ENCODE measurements at regions not wholly inside any gene's neighbourhood (a gene's known extent, or its start where the extent isn't known, plus 50 kb on each side); places are given as distances from the start of the nearest gene placed in this dataset.

GRCh38 chr9:1202512-1203280 is 152.5 kb downstream of the DMRT2 start:
- Histone ChIP-seq H3F3A (ENCODE audit: insufficient read depth, low read length, poor library complexity, severe bottlenecking) (no peaks in the 10 kb centered on the region), H3K27me3 (ENCODE audit: insufficient read depth, low read depth, low read length) (no peaks in the 10 kb centered on the region), H4K20me1 (ENCODE audit: insufficient read depth) (no peaks in the 10 kb centered on the region), H3K9ac (ENCODE audit: low read length) (no peak overlapping the region), H3K9me3 (ENCODE audit: low read length) (no peaks in the 10 kb centered on the region), H3K79me2 (replicated peaks; ENCODE audit: insufficient read depth, low read length) (no peaks in the 10 kb centered on the region), H3K36me3 (ENCODE audit: insufficient read depth, low read length) (no peaks in the 10 kb centered on the region), H2AFZ (ENCODE audit: low read depth, low read length) (no peak overlapping the region), H3K4me3 (ENCODE audit: low read length) (no peak overlapping the region), H3K27ac (ENCODE audit: low read length) (no peak overlapping the region), H3K4me2 (ENCODE audit: low read length) (no peak overlapping the region), H3K9me2 (ENCODE audit: insufficient read depth, low read length) (no peaks in the 10 kb centered on the region)
- TF ChIP-seq POLR2AphosphoS5 (IDR thresholded peaks at IDR 0.05) (no peak), TAF1 (IDR thresholded peaks at IDR 0.05; ENCODE audit: low read depth) (no peak), SMC3 (conservative IDR thresholded peaks at IDR 0.05; ENCODE audit: poor library complexity) (no peak), MXI1 (conservative IDR thresholded peaks at IDR 0.05; ENCODE audit: poor library complexity, severe bottlenecking) (no peak), RAD21 (conservative IDR thresholded peaks at IDR 0.05) (no peak), EZH2 (IDR thresholded peaks at IDR 0.05; ENCODE audit: borderline replicate concordance, insufficient read depth, low read length, poor library complexity, severe bottlenecking) (no peak), CTCF (IDR thresholded peaks at IDR 0.05; ENCODE audit: poor library complexity, severe bottlenecking) (no peak), EP300 (conservative IDR thresholded peaks at IDR 0.05; ENCODE audit: poor library complexity, severe bottlenecking) (no peak), REST (IDR thresholded peaks at IDR 0.05; ENCODE audit: borderline replicate concordance) (no peak)

- Histone ChIP-seq H4K20me1 (ENCODE audit: insufficient read depth) (no peaks in the 10 kb centered on the region), H3F3A (ENCODE audit: insufficient read depth, low read length, poor library complexity, severe bottlenecking) (no peaks in the 10 kb centered on the region), H3K36me3 (ENCODE audit: insufficient read depth, low read length) (no peaks in the 10 kb centered on the region), H3K9me2 (ENCODE audit: insufficient read depth, low read length) (no peaks in the 10 kb centered on the region), H3K27ac (ENCODE audit: low read length) (no peak overlapping the region), H3K9me3 (ENCODE audit: low read length) (peaks cover 4% of the 10 kb centered on the region), H3K79me2 (replicated peaks; ENCODE audit: insufficient read depth, low read length) (no peaks in the 10 kb centered on the region), H3K4me3 (ENCODE audit: low read length) (no peak overlapping the region), H3K9ac (ENCODE audit: low read length) (no peak overlapping the region), H2AFZ (ENCODE audit: low read depth, low read length) (no peak overlapping the region), H3K4me2 (ENCODE audit: low read length) (no peak overlapping the region), H3K27me3 (ENCODE audit: insufficient read depth, low read depth, low read length) (no peaks in the 10 kb centered on the region)
- TF ChIP-seq POLR2AphosphoS5 (IDR thresholded peaks at IDR 0.05) (no peak), EP300 (conservative IDR thresholded peaks at IDR 0.05; ENCODE audit: poor library complexity, severe bottlenecking) (no peak), REST (IDR thresholded peaks at IDR 0.05; ENCODE audit: borderline replicate concordance) (no peak), RAD21 (conservative IDR thresholded peaks at IDR 0.05) (no peak), MXI1 (conservative IDR thresholded peaks at IDR 0.05; ENCODE audit: poor library complexity, severe bottlenecking) (no peak), SMC3 (conservative IDR thresholded peaks at IDR 0.05; ENCODE audit: poor library complexity) (no peak), EZH2 (IDR thresholded peaks at IDR 0.05; ENCODE audit: borderline replicate concordance, insufficient read depth, low read length, poor library complexity, severe bottlenecking) (no peak), CTCF (IDR thresholded peaks at IDR 0.05; ENCODE audit: poor library complexity, severe bottlenecking) (no peak), TAF1 (IDR thresholded peaks at IDR 0.05; ENCODE audit: low read depth) (no peak)
These were observed 157.5 kb downstream of the DMRT2 start for GRCh38 chr9:1207686-1208085.

Measured in neural cell (in vitro differentiated cells).